ENCODE measurements at regions not wholly inside any gene's neighbourhood (a gene's known extent, or its start where the extent isn't known, plus 50 kb on each side); places are given as distances from the start of the nearest gene placed in this dataset.

- TF ChIP-seq, protein P1, sequence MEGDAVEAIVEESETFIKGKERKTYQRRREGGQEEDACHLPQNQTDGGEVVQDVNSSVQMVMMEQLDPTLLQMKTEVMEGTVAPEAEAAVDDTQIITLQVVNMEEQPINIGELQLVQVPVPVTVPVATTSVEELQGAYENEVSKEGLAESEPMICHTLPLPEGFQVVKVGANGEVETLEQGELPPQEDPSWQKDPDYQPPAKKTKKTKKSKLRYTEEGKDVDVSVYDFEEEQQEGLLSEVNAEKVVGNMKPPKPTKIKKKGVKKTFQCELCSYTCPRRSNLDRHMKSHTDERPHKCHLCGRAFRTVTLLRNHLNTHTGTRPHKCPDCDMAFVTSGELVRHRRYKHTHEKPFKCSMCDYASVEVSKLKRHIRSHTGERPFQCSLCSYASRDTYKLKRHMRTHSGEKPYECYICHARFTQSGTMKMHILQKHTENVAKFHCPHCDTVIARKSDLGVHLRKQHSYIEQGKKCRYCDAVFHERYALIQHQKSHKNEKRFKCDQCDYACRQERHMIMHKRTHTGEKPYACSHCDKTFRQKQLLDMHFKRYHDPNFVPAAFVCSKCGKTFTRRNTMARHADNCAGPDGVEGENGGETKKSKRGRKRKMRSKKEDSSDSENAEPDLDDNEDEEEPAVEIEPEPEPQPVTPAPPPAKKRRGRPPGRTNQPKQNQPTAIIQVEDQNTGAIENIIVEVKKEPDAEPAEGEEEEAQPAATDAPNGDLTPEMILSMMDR (IDR thresholded peaks at IDR 0.05; ENCODE audit: low read depth, low read length, missing control alignments), result no peak
- H3K4me3 ChIP-seq (replicated peaks; ENCODE audit: low read depth, low read length), result no peak overlapping the region
- no peak for DNase-seq (ENCODE audit: extremely low read depth, low read depth)
Measured at GRCh38 chr13:75013818-75014217, 468.2 kb downstream of the TBC1D4 start.

DNA sequence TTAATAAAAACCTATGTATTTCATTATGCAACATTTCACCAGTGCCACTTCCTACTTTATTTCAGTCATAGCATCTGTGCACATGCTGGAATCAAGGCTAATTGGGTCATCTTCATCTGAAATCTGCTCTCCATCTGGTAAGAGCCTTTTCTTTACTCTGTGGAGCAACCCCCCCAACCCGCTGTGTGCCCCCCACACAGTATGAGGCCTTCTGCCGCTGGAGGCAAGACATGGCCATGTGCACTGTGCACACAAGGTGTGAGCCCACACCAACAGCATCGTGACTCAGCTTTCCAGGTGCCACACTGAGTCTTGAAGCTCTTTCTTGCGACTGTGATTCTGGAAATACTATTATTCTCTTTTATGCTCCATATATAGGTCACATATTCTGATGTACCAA is 471.0 kb downstream of the TBC1D4 start:
- H3K4me3 ChIP-seq (replicated peaks; ENCODE audit: low read depth, low read length), result no peak overlapping the region
- DNase-seq (ENCODE audit: extremely low read depth, low read depth), result no peak
- TF ChIP-seq, protein P1 (IDR thresholded peaks at IDR 0.05; ENCODE audit: low read depth, low read length, missing control alignments), result no peak

- no peak overlapping the region for H3K4me3 ChIP-seq (replicated peaks; ENCODE audit: low read depth, low read length)
- TF ChIP-seq, protein P1 (IDR thresholded peaks at IDR 0.05; ENCODE audit: low read depth, low read length, missing control alignments), result no peak
- DNase-seq (ENCODE audit: extremely low read depth, low read depth), result no peak
Measured at GRCh38 chr13:75008926-75009325, 473.0 kb downstream of the TBC1D4 start.

DNA sequence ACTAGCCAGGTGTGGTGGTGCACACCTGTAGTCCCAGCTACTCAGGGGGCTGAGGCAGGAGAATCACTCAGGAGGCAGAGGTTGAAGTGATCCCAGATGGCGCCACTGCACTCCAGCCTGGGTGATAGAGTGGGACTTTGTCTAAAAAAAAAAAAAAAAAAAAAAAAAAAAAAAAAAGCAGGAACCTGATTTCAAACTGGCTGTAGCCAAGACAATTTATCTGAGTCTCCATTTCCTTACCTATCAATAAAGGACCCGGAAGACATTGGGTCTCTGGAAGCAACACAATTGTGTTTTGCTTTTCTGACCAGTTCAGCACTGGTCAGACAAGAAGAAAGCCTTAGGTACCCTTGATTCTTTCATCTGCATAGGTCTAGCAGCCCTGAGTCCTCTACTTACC is 491.0 kb downstream of the TBC1D4 start:
- DNase-seq (ENCODE audit: extremely low read depth, low read depth), result no peak
- no peak overlapping the region for H3K4me3 ChIP-seq (replicated peaks; ENCODE audit: low read depth, low read length)
- TF ChIP-seq, protein P1 (IDR thresholded peaks at IDR 0.05; ENCODE audit: low read depth, low read length, missing control alignments), result no peak

DNA sequence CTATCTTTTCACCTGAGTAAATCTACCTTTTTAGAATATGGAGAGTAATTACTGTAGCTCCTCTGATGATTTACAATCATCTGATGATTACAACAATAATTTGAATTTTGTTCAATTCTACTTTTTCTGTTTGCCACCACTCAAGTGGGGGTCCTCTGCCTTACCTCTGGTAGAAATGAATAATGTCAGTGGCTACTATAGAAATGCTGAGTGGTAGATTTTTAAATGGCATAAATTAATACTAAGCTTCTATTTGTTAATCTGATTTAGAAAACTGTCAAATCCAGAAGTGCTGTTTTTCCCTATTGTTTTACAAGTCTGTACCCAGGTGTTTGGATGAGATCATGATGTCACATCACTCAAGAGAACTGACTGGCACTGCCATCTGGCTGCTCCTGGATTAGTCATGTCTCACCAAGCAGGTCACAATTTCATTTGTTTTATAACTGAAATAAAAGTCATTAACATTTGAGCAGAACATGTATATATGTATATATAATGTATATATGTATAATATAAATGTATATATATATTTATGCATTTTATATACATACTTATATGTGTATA is 494.8 kb downstream of the TBC1D4 start:
- TF ChIP-seq, protein P1 (IDR thresholded peaks at IDR 0.05; ENCODE audit: low read depth, low read length, missing control alignments), result no peak
- H3K4me3 ChIP-seq (replicated peaks; ENCODE audit: low read depth, low read length), result no peak overlapping the region
- no peak for DNase-seq (ENCODE audit: extremely low read depth, low read depth)

GRCh38 chr13:74986609-74987008 is 495.4 kb downstream of the TBC1D4 start:
- no peak overlapping the region for H3K4me3 ChIP-seq (replicated peaks; ENCODE audit: low read depth, low read length)
- no peak for DNase-seq (ENCODE audit: extremely low read depth, low read depth)
- TF ChIP-seq, protein P1 (IDR thresholded peaks at IDR 0.05; ENCODE audit: low read depth, low read length, missing control alignments), result no peak

DNA sequence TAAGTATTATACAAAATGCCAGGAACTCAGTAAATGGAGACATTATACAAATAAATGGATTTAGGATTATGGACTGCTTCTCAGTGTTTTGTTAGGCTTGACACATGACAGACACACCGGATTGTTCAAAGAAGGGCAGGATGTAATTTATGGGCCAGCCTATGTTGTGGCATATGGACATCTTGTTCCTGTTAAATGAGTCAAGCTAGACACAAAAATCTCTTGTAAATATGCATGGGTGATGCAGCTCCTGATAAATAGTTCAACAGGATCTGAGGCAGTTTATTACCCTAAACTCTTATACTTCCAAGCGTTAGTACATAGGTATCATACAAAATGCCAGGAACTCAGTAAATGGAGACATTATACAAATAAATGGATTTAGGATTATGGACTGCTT is 502.3 kb downstream of the TBC1D4 start:
- no peak overlapping the region for H3K4me3 ChIP-seq (replicated peaks; ENCODE audit: low read depth, low read length)
- TF ChIP-seq, protein P1 (IDR thresholded peaks at IDR 0.05; ENCODE audit: low read depth, low read length, missing control alignments), result no peak

More for the DNA sequence above, 502.3 kb downstream of the TBC1D4 start:
- DNase-seq (ENCODE audit: extremely low read depth, low read depth), result no peak
